ENCODE measurements at regions not wholly inside any gene's neighbourhood (a gene's known extent, or its start where the extent isn't known, plus 50 kb on each side); places are given as distances from the start of the nearest gene placed in this dataset.

GRCh38 chr7:97512441-97513207 is 219.3 kb upstream of the TAC1 start:
- H3K4me3 ChIP-seq (replicated peaks; ENCODE audit: low read depth, low read length) = no peak overlapping the region
- TF ChIP-seq, protein P1, sequence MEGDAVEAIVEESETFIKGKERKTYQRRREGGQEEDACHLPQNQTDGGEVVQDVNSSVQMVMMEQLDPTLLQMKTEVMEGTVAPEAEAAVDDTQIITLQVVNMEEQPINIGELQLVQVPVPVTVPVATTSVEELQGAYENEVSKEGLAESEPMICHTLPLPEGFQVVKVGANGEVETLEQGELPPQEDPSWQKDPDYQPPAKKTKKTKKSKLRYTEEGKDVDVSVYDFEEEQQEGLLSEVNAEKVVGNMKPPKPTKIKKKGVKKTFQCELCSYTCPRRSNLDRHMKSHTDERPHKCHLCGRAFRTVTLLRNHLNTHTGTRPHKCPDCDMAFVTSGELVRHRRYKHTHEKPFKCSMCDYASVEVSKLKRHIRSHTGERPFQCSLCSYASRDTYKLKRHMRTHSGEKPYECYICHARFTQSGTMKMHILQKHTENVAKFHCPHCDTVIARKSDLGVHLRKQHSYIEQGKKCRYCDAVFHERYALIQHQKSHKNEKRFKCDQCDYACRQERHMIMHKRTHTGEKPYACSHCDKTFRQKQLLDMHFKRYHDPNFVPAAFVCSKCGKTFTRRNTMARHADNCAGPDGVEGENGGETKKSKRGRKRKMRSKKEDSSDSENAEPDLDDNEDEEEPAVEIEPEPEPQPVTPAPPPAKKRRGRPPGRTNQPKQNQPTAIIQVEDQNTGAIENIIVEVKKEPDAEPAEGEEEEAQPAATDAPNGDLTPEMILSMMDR (IDR thresholded peaks at IDR 0.05; ENCODE audit: low read length, missing control alignments) = no peak
- no peak for DNase-seq (ENCODE audit: low read depth)

- no peak for DNase-seq (ENCODE audit: low read depth)
- H3K4me3 ChIP-seq (replicated peaks; ENCODE audit: low read depth, low read length) = no peak overlapping the region
- TF ChIP-seq, protein P1 (IDR thresholded peaks at IDR 0.05; ENCODE audit: low read length, missing control alignments) = no peak
Measured at GRCh38 chr7:97513326-97513725, 218.6 kb upstream of the TAC1 start.

DNA sequence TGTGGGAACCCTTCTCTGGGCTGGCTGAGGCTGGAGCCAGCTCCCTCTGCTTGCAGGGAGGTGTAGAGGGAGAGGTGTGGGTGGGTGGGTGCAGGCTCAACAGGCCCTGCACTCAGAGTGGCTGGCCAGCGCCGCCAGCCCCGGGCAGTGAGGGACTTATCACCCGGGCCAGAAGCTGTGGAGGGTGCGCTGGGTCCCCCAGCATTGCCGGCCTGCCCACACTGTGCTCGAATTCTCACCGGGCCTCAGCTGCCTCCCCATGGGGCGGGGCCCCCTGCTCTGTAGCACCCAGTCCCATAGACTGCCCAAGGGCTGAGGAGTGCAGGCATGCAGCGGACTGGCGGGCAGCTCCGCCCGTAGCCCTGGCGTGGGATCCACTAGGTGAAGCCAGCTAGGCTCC is 190.7 kb upstream of the TAC1 start:
- TF ChIP-seq, protein P1 (IDR thresholded peaks at IDR 0.05; ENCODE audit: low read length, missing control alignments) = no peak
- DNase-seq (ENCODE audit: low read depth) = no peak

DNA sequence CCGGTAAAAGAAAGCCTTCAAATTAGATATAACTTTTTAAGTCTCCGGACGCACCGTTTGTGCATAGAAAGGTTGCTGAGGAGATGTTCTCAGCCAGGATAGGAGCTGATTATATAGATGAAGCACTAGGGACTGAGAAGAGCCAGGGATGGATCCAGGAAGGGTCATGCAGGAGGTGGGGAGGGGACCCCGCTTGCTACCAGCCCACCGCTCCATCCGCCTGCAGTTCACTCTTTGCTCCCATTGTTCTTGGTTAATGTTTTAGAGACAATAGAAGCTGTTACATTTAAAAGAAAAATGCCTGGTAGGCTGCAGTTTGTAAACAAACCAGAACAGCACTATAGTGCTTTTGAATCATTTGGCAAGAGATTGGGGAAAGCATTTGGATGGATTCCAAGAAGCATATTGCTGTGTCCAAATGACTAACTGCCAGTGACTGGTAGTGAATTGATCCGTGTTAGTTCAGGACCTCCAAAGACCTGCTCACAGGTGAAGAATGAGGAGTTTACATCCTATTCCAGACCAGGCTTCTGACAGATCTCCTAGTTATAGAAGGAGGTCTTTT is 175.9 kb upstream of the TAC1 start:
- TF ChIP-seq, protein P1 (IDR thresholded peaks at IDR 0.05; ENCODE audit: low read length, missing control alignments) = no peak
- no peak overlapping the region for H3K4me3 ChIP-seq (replicated peaks; ENCODE audit: low read depth, low read length)
- peak; percentile 0 for DNase-seq (ENCODE audit: low read depth)

More for the DNA sequence above, 190.7 kb upstream of the TAC1 start:
- no peak overlapping the region for H3K4me3 ChIP-seq (replicated peaks; ENCODE audit: low read depth, low read length)

DNA sequence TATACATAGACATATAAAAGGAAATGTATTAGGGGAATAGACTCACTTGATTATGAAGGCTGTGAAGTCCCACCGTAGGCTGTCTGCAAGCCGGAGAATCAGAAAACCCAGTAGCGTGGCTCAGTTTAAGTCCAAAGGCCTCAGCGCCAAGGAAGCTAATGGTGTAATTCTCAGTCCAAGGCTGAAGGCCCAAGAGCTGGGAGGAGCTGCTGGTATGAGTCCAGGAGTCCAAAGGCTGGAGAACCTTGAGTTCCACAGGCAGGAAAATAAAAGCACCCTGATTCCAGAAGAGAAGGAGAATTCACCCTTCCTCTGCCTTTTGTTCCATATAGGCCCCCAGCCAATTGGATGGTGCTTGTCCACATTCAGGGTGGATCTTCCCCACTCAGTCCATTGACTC is 166.2 kb upstream of the TAC1 start:
- H3K4me3 ChIP-seq (replicated peaks; ENCODE audit: low read depth, low read length) = no peak overlapping the region
- DNase-seq (ENCODE audit: low read depth) = no peak
- TF ChIP-seq, protein P1 (IDR thresholded peaks at IDR 0.05; ENCODE audit: low read length, missing control alignments) = no peak

DNA sequence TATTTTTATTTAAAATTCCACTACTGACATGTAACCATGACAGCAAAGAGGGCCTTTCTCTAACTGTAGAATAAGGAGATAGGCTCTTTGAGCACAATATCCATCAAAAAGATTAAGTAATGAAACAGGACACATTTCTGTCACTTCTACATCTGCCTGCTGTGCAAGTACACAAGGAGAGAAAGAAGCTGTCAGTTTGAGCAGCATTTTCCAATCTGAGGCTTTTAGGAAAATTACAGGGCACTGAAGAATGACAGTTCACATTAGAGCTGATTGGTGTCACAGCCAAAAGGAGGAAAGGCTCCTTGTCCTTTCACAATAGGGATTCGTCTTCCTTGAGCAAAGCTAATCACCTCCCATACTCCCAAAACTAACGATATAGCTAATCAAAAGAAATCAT is 158.8 kb upstream of the TAC1 start:
- TF ChIP-seq, protein P1 (IDR thresholded peaks at IDR 0.05; ENCODE audit: low read length, missing control alignments) = no peak
- no peak overlapping the region for H3K4me3 ChIP-seq (replicated peaks; ENCODE audit: low read depth, low read length)
- DNase-seq (ENCODE audit: low read depth) = no peak

DNA sequence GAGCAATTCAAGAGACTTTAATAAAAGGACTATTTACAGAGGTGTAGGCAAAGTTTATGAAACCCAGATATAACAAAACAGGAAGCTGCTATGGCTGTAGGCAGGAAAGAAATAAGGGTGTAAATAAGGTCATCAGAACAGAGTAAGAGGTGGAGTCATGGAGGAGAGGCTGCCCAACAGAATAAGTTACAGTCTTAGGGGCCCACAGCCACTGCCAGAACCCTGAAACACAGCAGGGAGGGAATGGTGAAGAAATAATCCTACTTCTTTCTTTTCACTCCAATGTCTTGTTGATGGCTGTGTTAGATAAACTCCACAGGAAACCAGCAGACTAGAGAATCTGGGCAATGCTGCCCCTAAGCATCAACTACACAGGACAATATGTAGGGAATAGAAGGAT is 155.8 kb upstream of the TAC1 start:
- TF ChIP-seq, protein P1 (IDR thresholded peaks at IDR 0.05; ENCODE audit: low read length, missing control alignments) = no peak
- no peak overlapping the region for H3K4me3 ChIP-seq (replicated peaks; ENCODE audit: low read depth, low read length)
- no peak for DNase-seq (ENCODE audit: low read depth)
